Fibroblast of gingiva (primary cell): ENCODE measurements at regions not wholly inside any gene's neighbourhood (a gene's known extent, or its start where the extent isn't known, plus 50 kb on each side); places are given as distances from the start of the nearest gene placed in this dataset.
A peak's percentile ranks its signal among the peaks of the same experiment; 100 is the strongest.
"Not testable (repeated sequence)": the region's sequence is repeated elsewhere in the genome, so short reads cannot be mapped to it uniquely, and the experiment has no call there.

ENCODE experiments used
- DNase-seq: peaks from one replicate; pipeline ENCODE4 v3.0.0-alpha.2; 2011; ENCODE audit warnings: low read depth

GRCh38 chr1:195697130-195697529 lies 911.1 kb downstream of the KCNT2 start:
- DNase-seq, result no peak

- no peak for DNase-seq
Observed at GRCh38 chr1:195686764-195687163, 921.5 kb downstream of the KCNT2 start.

- no peak for DNase-seq
Observed at GRCh38 chr1:195664628-195665027, 943.6 kb downstream of the KCNT2 start.

GRCh38 chr1:195663549-195664280 lies 944.5 kb downstream of the KCNT2 start:
- peak; percentile 13 for DNase-seq

GRCh38 chr1:195656780-195657179 lies 951.5 kb downstream of the KCNT2 start:
- DNase-seq, result no peak

GRCh38 chr1:195648875-195649274 lies 959.4 kb downstream of the KCNT2 start:
- DNase-seq, result not testable (repeated sequence)

GRCh38 chr1:195637539-195637938 lies 970.7 kb downstream of the KCNT2 start:
- no peak for DNase-seq

GRCh38 chr1:195618287-195618686 lies 990.0 kb downstream of the KCNT2 start:
- no peak for DNase-seq

GRCh38 chr1:195617106-195617505 lies 991.1 kb downstream of the KCNT2 start:
- no peak for DNase-seq

GRCh38 chr1:195608883-195609282 lies 999.4 kb downstream of the KCNT2 start:
- DNase-seq, result no peak

- no peak for DNase-seq
Observed at GRCh38 chr1:195606483-195606882, 1001.8 kb downstream of the KCNT2 start.

GRCh38 chr1:195604287-195604686 lies 1004.0 kb downstream of the KCNT2 start:
- DNase-seq, result no peak

GRCh38 chr1:195597891-195598290 lies 1010.3 kb downstream of the KCNT2 start:
- DNase-seq, result no peak

GRCh38 chr1:195594773-195595172 lies 1013.5 kb downstream of the KCNT2 start:
- DNase-seq, result no peak

GRCh38 chr1:195594322-195594721 lies 1013.9 kb downstream of the KCNT2 start:
- no peak for DNase-seq

- DNase-seq, result no peak
Observed at GRCh38 chr1:195591917-195592672, 1016.1 kb downstream of the KCNT2 start.

GRCh38 chr1:195590649-195591048 lies 1017.6 kb downstream of the KCNT2 start:
- DNase-seq, result no peak

- no peak for DNase-seq
Observed at GRCh38 chr1:195584870-195585624, 1023.2 kb downstream of the KCNT2 start.

GRCh38 chr1:195580988-195581387 lies 1027.3 kb downstream of the KCNT2 start:
- DNase-seq, result no peak

- DNase-seq, result no peak
Observed at GRCh38 chr1:195577748-195578147, 1030.5 kb downstream of the KCNT2 start.

GRCh38 chr1:195576641-195577040 lies 1031.6 kb downstream of the KCNT2 start:
- no peak for DNase-seq

GRCh38 chr1:195574511-195574910 lies 1033.7 kb downstream of the KCNT2 start:
- DNase-seq, result no peak

- DNase-seq, result no peak
Observed at GRCh38 chr1:195569934-195570333, 1038.3 kb downstream of the KCNT2 start.
